ENCODE measurements at regions not wholly inside any gene's neighbourhood (a gene's known extent, or its start where the extent isn't known, plus 50 kb on each side); places are given as distances from the start of the nearest gene placed in this dataset.

DNA sequence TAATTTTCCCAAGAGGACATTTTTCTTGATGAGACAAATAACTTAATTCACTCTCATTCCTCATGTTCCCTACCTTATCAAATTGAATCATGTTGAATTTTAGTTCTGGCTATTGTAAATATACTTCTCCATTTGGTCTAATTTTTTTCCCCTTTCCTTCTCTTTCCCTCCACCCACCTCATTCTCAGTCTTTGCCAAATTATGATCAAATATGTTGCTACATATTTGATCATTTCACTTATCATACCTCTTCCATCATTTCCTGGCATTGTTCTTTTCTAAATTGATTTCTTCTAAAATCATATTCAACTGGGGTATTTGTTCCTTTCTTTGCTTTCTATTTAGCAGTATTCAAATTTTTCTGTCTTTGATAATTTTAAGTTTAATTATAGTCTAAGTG lies 52.3 kb downstream of the HDGFL1 start:
- DNase-seq (ENCODE audit: low spot score): no peak

- no peak for DNase-seq (ENCODE audit: low spot score)
These were observed 53.0 kb downstream of the HDGFL1 start for GRCh38 chr6:22622351-22622750.

GRCh38 chr6:22622813-22623212 lies 53.4 kb downstream of the HDGFL1 start:
- DNase-seq (ENCODE audit: low spot score): no peak

DNA sequence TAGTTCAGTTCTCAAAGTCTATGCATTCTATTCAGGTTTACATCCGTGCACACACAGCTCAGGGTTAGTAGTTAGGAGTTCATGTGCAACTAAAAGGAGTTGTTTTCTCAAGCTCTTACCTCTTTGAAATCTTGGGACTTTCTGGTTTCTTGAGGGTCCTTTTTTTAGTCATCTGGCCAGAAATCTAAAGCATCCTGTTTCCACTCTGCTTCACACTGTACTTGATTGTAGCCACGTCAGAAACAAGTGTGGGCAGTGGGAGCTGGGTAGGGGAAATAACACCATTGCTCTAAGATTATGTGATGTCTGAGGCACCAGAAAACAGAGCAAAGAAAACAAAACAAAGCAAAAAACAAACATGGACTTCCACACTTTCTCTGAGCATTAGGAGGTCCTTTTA lies 58.3 kb downstream of the HDGFL1 start:
- no peak for DNase-seq (ENCODE audit: low spot score)

- no peak for DNase-seq (ENCODE audit: low spot score)
These were observed 61.7 kb downstream of the HDGFL1 start for GRCh38 chr6:22631091-22631490.

DNA sequence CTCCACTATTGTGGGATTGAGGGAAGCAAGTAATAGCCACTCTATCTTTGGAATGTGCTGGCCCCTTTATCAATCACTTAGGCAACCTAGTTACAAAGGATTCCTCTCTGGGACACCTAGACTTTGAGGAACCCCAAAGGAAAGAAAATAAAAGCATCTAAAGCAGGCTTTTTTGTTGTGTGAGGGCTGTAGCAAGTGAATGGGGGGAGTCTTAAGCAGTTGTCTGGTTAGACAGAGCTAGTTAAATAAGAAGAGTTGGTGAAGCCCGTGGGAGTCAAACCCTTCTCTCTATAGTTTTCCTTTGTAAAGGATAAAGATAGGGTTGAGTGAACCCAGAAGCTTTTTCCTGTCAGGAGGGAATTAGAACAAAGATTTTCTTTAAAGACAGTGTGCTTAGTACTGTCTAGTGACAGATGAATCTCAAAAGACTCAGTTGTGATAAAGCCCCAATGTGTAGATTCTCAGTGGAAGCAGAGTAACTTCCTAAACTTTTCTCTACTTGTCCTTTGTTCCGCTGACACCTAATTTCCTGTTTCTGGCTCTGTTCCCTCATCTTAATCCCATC lies 63.3 kb downstream of the HDGFL1 start:
- DNase-seq (ENCODE audit: low spot score): no peak

DNA sequence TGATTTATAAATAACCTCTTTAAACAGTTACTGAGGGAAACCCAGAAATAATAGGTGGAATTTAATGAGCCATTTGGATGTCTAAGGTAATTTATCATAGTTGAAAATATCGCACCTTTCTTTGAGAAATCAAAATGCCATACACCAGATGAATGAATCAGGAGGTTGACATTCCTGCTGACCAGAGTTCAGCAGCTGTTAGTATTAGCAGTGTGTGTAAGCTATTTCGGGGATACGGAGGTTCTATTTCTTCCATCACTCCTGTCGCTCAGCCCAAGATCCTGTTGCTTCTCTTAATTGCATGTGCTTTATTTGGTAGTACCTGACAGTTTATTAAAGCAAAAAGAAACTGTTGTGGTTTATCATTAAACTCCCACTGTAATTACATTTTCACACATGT lies 67.1 kb downstream of the HDGFL1 start:
- no peak for DNase-seq (ENCODE audit: low spot score)

GRCh38 chr6:22637782-22638181 lies 68.4 kb downstream of the HDGFL1 start:
- no peak for DNase-seq (ENCODE audit: low spot score)

GRCh38 chr6:22638320-22638719 lies 69.0 kb downstream of the HDGFL1 start:
- no peak for DNase-seq (ENCODE audit: low spot score)

DNA sequence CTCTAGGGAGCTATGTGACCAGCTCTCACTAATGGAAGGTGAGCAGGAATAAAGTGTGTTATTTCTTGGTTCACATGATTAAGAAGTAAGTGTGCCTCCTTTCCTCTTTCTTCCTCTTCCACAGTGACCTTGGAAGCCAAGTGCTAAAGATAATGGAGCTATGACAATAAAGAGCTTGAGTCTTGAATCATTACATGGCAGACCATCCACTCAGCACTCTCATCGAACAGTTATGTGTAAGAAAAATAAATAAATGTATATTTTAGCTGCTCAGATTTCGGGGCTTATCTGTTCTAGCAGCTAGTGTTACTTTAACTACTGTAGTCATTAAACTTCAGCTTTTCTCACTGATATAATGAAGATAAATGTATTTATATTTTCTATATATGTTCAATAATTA lies 72.9 kb downstream of the HDGFL1 start:
- DNase-seq (ENCODE audit: low spot score): no peak

DNA sequence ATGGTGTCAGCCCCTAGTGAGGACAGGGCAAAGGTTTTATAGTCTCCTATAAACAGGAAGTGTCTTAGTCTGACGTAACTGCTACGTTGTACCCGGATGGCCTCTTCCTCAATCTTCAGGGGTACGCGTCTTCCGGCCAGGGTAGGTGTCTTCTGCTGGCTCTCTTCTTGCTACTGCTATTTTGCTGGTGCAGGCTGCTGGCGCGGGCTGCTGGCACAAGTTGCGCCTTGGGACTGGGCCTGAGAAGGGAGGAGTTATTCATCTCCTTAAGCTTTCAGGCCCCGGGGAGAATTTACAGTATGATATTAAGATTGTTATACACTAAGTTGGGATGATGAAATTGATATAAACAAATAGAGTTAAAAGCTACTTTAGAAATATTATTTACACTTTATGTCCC lies 74.4 kb downstream of the HDGFL1 start:
- no peak for DNase-seq (ENCODE audit: low spot score)

- DNase-seq (ENCODE audit: low spot score): no peak
These were observed 78.4 kb downstream of the HDGFL1 start for GRCh38 chr6:22647719-22648118.

DNA sequence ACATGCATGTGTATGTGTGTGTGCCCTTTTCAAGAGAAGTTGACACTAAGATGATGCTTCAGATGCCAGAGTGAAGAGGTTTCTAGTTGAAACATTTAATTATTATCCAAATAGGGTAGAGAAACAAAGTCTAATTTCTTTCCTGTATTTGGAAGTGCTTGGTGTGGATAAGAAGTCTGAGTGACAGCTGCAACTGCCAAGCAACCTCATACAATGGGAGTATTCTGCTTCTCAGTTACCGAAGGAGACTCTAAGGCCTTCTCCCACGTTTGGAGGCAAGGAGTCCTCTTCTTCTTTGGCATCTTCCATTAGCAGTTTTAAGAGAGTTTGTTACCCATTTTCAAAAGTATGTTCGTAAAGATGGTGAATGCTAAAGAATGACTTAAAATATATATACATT lies 82.4 kb downstream of the HDGFL1 start:
- no peak for DNase-seq (ENCODE audit: low spot score)

DNA sequence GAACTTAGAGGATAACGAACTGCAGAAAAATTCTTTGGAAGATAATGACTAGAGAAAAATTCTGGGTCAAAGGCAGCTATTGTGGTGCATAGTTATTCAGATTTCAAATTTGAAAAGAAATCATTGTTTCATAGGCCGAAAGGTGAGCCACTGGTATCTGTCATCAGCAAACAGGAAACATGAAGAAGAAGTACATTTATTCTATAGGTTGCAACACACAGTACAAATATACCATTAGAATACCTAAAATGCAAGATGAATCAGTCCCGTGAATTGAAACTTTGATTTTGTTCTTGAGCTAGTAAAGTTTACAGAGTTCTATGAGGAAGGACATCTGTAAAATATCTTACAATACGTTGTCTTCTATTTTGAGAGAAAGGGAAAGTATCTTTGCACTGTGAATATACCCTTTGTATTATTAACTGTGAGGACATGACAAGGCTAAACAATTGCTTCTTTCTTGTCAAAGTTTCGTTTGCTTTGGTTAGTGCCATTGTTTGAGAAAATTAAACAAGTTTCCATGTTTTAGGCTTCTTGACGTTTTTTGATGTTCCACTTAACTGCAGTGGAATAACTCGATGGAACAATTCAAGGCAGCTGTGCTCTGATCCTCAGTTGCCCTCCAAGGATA lies 84.7 kb downstream of the HDGFL1 start:
- DNase-seq (ENCODE audit: low spot score): no peak

DNA sequence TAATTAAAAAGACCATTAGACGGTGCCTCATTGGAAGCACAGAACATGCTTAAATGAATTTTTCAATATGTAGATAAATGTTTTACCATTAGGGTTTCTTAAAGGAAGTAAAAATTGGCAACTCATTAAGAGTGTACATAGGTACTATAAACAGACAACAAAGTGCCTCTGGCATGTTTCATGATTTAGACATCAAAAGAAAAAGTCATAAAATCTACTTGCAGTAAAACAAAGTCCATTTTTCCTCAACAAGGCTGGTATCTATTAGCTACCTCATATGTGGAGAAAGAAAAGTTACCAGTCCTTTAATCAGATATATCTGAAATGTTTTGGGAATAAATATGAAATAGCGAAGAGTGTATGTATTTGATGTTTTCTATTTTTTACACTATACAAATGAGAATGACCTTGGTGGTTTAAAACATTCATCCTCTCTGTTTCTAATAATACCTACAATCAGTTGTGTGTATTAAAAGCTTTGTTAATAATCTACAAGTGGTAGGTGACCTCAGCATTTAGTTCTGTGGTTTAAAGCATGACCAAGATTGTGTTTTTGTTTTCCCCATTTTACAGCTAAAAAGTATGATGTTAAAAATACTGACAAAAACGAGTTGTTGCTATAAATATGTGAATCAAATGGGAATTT lies 87.5 kb downstream of the HDGFL1 start:
- DNase-seq (ENCODE audit: low spot score): no peak

DNA sequence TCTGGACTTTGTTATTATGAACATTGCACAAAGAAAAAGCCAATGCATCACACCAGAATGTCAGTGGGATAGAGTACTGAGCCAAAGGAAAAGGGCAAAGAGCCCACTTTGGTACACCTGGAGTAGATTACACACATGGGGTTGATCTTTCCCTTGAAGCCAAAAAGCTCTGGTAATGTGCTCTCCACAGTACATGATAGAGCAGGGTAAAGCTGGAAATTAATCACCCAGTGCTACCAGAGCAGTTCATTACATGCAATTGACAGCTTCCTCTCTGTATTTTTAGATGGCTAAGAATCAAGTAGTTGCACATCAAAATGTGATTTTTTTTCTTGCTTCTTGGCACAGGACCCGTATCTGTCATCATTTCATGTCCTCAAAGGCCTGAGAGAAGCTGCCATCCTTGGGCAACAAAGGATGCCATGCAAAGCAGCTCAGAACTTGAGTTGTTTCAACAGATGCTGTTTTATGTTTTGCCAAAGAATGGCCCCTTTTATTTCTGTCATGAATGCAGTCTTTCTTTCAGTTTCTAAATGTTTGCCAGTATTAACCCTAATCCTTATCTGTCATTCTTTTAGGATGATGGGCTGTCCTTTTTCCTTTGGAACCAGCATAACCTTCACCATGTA lies 88.1 kb downstream of the HDGFL1 start:
- no peak for DNase-seq (ENCODE audit: low spot score)

- no peak for DNase-seq (ENCODE audit: low spot score)
These were observed 88.8 kb downstream of the HDGFL1 start for GRCh38 chr6:22658183-22658582.

GRCh38 chr6:22658934-22659333 lies 89.6 kb downstream of the HDGFL1 start:
- no peak for DNase-seq (ENCODE audit: low spot score)

- no peak for DNase-seq (ENCODE audit: low spot score)
These were observed 95.6 kb downstream of the HDGFL1 start for GRCh38 chr6:22664968-22665367.

- DNase-seq (ENCODE audit: low spot score): no peak
These were observed 96.7 kb downstream of the HDGFL1 start for GRCh38 chr6:22666021-22666420.

- no peak for DNase-seq (ENCODE audit: low spot score)
These were observed 97.2 kb downstream of the HDGFL1 start for GRCh38 chr6:22666586-22666985.

DNA sequence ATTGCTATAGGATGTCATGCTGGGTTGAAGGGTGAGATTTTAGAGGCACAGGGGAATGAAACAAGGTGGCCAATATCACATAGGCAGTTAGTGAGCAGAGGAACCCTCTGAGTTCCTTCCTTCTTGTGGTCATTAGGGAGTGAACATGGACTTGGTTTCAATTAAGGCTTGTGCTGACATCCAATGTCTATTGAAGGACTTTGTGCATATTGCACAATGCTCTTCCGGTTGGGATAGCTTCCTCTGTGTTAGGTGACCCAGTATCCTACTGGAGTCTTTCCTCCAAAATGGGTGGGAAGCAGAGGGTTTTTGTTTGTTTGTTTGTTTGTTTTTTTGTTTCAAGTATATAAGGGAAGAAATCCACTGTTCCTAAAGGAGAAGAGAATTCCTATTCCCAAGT lies 98.5 kb downstream of the HDGFL1 start:
- no peak for DNase-seq (ENCODE audit: low spot score)

GRCh38 chr6:22668307-22668706 lies 98.9 kb downstream of the HDGFL1 start:
- DNase-seq (ENCODE audit: low spot score): no peak

All from ecto neural progenitor cell (in vitro differentiated cells).